SU-DHL-6 (cell line): ENCODE measurements at regions not wholly inside any gene's neighbourhood (a gene's known extent, or its start where the extent isn't known, plus 50 kb on each side); places are given as distances from the start of the nearest gene placed in this dataset.

Source experiments
- EZH2phosphoT487 ChIP-seq: fragments of 200-600 bp; sonication (generic), shearing (Covaris generic); conservative IDR thresholded peaks from 2 replicates; pipeline ENCODE4 v1.6.1; 2018; ENCODE audit warnings: mild to moderate bottlenecking, antibody characterized with exemption, low read length, moderate library complexity, mixed read lengths
- TF ChIP-seq, protein P1 (sequence below): fragments of 200-600 bp; sonication (generic); IDR thresholded peaks from one replicate; pipeline ENCODE4 v1.5.1; 2017; ENCODE audit warnings: antibody characterized with exemption, mild to moderate bottlenecking, low read length, moderate library complexity; ENCODE audit not compliant: insufficient read depth, poor library complexity, severe bottlenecking

DNA sequence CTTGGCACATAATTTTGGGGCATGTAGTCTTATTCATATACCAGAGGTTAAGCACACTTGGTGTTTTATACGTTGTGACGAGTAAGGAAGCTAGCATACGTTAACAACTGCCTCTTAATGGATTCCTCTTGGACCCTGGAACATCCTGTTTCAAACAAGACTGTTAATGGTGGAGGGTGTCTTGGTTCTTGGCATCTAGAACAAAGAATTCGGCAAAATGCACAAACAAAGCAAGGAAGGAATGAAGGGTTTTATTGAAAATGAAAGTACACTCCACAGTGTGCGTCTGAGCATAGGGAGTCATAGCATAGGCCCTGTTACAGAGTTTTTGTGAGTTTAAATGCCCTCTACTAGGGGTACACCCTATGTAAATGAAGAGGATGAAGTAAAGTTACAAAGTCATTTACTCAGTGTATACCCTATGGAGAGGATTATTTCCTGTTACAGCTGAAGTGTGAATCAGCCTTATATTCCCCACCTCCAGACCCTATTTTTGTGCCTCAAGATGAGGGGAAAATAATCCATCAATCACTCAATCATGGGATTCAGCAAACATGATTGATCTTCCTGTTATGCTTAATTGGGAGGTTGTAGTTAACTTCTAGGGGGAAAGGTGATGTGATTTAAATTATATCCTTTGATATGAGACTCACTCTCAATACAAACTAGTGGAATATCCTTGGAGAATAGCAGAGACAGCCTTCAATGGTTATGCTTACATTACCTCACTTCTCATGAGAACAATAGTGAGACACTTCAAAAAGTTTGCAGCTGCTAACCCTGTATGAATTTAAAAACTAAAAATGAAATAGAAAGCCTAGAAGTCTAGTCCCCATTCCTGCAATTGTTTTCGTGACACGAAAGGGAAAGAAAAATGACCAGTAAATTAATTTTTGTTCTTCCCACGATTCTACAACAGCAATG, 84.9 kb upstream of the MYO10 start:
- TF ChIP-seq, protein P1, sequence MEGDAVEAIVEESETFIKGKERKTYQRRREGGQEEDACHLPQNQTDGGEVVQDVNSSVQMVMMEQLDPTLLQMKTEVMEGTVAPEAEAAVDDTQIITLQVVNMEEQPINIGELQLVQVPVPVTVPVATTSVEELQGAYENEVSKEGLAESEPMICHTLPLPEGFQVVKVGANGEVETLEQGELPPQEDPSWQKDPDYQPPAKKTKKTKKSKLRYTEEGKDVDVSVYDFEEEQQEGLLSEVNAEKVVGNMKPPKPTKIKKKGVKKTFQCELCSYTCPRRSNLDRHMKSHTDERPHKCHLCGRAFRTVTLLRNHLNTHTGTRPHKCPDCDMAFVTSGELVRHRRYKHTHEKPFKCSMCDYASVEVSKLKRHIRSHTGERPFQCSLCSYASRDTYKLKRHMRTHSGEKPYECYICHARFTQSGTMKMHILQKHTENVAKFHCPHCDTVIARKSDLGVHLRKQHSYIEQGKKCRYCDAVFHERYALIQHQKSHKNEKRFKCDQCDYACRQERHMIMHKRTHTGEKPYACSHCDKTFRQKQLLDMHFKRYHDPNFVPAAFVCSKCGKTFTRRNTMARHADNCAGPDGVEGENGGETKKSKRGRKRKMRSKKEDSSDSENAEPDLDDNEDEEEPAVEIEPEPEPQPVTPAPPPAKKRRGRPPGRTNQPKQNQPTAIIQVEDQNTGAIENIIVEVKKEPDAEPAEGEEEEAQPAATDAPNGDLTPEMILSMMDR: no peak
- TF ChIP-seq EZH2phosphoT487: no peak
